Uterus (tissue), 2 donors: ENCODE measurements at regions not wholly inside any gene's neighbourhood (a gene's known extent, or its start where the extent isn't known, plus 50 kb on each side); places are given as distances from the start of the nearest gene placed in this dataset.

Experiments used
- POLR2A ChIP-seq, 2 donors: fragments of 450-650 bp; IDR thresholded peaks; one replicate each; pipeline ENCODE4 v1.6.1; 2016; ENCODE audit warnings: antibody characterized with exemption in 2 of 2, mild to moderate bottlenecking in 1 of 2, moderate library complexity in 1 of 2
- TF ChIP-seq, protein P1 (sequence below), 4 experiments: fragments of 200-600 bp in 2 of 4; fragments of 450-650 bp in 2 of 4; sonication (generic) in 2 of 4; IDR thresholded peaks; one replicate each; pipeline ENCODE4 v1.5.1; 2016 to 2019; ENCODE audit warnings: antibody characterized with exemption in 4 of 4, mild to moderate bottlenecking in 2 of 4, moderate library complexity in 1 of 4

DNA sequence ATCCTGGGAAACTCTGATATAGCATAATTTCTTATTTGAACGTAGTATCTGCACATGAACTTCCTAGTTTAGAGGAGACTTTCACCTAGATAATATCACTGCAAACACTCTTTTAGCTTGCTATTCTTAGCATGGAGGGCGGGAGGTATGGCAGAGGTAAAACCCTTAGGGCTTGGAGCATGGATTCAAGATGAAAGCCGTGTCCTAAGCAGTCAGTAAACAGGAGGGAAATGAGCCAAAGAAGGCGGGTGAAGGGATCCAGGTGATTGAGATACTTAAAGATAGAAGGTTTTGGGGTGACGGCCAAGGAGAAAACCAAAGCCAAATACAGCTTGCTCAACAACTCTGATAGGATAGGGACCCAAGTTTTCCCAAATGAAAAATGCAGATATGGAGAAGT is 107.1 kb upstream of the BCAT1 start:
- no peak for TF ChIP-seq POLR2A (IDR thresholded peaks at IDR 0.05)
- TF ChIP-seq, protein P1, sequence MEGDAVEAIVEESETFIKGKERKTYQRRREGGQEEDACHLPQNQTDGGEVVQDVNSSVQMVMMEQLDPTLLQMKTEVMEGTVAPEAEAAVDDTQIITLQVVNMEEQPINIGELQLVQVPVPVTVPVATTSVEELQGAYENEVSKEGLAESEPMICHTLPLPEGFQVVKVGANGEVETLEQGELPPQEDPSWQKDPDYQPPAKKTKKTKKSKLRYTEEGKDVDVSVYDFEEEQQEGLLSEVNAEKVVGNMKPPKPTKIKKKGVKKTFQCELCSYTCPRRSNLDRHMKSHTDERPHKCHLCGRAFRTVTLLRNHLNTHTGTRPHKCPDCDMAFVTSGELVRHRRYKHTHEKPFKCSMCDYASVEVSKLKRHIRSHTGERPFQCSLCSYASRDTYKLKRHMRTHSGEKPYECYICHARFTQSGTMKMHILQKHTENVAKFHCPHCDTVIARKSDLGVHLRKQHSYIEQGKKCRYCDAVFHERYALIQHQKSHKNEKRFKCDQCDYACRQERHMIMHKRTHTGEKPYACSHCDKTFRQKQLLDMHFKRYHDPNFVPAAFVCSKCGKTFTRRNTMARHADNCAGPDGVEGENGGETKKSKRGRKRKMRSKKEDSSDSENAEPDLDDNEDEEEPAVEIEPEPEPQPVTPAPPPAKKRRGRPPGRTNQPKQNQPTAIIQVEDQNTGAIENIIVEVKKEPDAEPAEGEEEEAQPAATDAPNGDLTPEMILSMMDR (IDR thresholded peaks at IDR 0.05): no peak
